Osteocyte (in vitro differentiated cells): ENCODE measurements at regions not wholly inside any gene's neighbourhood (a gene's known extent, or its start where the extent isn't known, plus 50 kb on each side); places are given as distances from the start of the nearest gene placed in this dataset.

Experiments
- DNase-seq: peaks from one replicate; pipeline ENCODE4 v3.0.0; 2021; ENCODE audit warnings: mixed read lengths; ENCODE audit not compliant: unreplicated experiment; ENCODE audit errors: extremely low spot score
- H3K27ac Mint-ChIP-seq: one replicate; pipeline ENCODE4 v1.8.0; 2021; ENCODE audit warnings: mild to moderate bottlenecking, mixed read lengths; ENCODE audit not compliant: unreplicated experiment
- H3K27me3 Mint-ChIP-seq: one replicate; pipeline ENCODE4 v1.8.0; 2021; ENCODE audit warnings: mixed read lengths; ENCODE audit not compliant: unreplicated experiment
- H3K36me3 Mint-ChIP-seq: one replicate; pipeline ENCODE4 v1.8.0; 2021; ENCODE audit warnings: mixed read lengths; ENCODE audit not compliant: unreplicated experiment
- H3K4me1 Mint-ChIP-seq: one replicate; pipeline ENCODE4 v1.8.0; 2021; ENCODE audit warnings: mixed read lengths; ENCODE audit not compliant: unreplicated experiment
- H3K4me3 Mint-ChIP-seq: one replicate; pipeline ENCODE4 v1.8.0; 2021; ENCODE audit warnings: mild to moderate bottlenecking, moderate library complexity, mixed read lengths; ENCODE audit not compliant: unreplicated experiment
- H3K9me3 Mint-ChIP-seq: one replicate; pipeline ENCODE4 v1.8.0; 2021; ENCODE audit warnings: mixed read lengths; ENCODE audit not compliant: unreplicated experiment
- CTCF ChIP-seq: fragments of 200-600 bp; sonication (generic); IDR thresholded peaks from 2 replicates; pipeline ENCODE4 v1.5.0; 2021; ENCODE audit warnings: antibody characterized with exemption, mild to moderate bottlenecking, moderate library complexity

GRCh38 chr4:147175460-147176025 lies 229.9 kb upstream of the TTC29 start:
- TF ChIP-seq CTCF = no peak
- Mint-ChIP-seq H3K4me1 (peaks cover 35% of the 10 kb centered on the region), H3K4me3 (no peak overlapping the region), H3K9me3 (no peaks in the 10 kb centered on the region), H3K27me3 (no peaks in the 10 kb centered on the region), H3K36me3 (no peaks in the 10 kb centered on the region), H3K27ac (peak overlapping the region; percentile 61)
- DNase-seq = no peak

- no peak overlapping the region for H3K4me3 Mint-ChIP-seq
- TF ChIP-seq CTCF = no peak
- peaks cover 15% of the 10 kb centered on the region for H3K36me3 Mint-ChIP-seq
- peaks cover 23% of the 10 kb centered on the region for H3K4me1 Mint-ChIP-seq
- no peaks in the 10 kb centered on the region for H3K27me3 Mint-ChIP-seq
- H3K27ac Mint-ChIP-seq = peak overlapping the region; percentile 75
- peaks cover 25% of the 10 kb centered on the region for H3K9me3 Mint-ChIP-seq
- no peak for DNase-seq
Observed at GRCh38 chr4:147182041-147182440, 236.4 kb upstream of the TTC29 start.

- no peak for TF ChIP-seq CTCF
- no peak for DNase-seq
Observed at GRCh38 chr4:147192679-147193078, 247.0 kb upstream of the TTC29 start.

GRCh38 chr4:147194114-147194513 lies 248.4 kb upstream of the TTC29 start:
- H3K27me3 Mint-ChIP-seq = no peaks in the 10 kb centered on the region
- no peak for TF ChIP-seq CTCF
- peak overlapping the region; percentile 95 for H3K27ac Mint-ChIP-seq
- DNase-seq = no peak
- H3K36me3 Mint-ChIP-seq = peaks cover under 1% of the 10 kb centered on the region
- H3K4me3 Mint-ChIP-seq = peak overlapping the region; percentile 50
- peaks cover 64% of the 10 kb centered on the region for H3K4me1 Mint-ChIP-seq
- H3K9me3 Mint-ChIP-seq = peaks cover under 1% of the 10 kb centered on the region

More at GRCh38 chr4:147192679-147193078, 247.0 kb upstream of the TTC29 start:
- Mint-ChIP-seq H3K4me1 (peaks cover 50% of the 10 kb centered on the region), H3K9me3 (peaks cover 9% of the 10 kb centered on the region), H3K27me3 (no peaks in the 10 kb centered on the region), H3K36me3 (peaks cover 9% of the 10 kb centered on the region), H3K27ac (peak overlapping the region; percentile 24), H3K4me3 (no peak overlapping the region)

GRCh38 chr4:147194604-147195003 lies 248.9 kb upstream of the TTC29 start:
- Mint-ChIP-seq H3K36me3 (no peaks in the 10 kb centered on the region), H3K4me3 (peak overlapping the region; percentile 50), H3K27ac (peak overlapping the region; percentile 95), H3K4me1 (peaks cover 69% of the 10 kb centered on the region), H3K9me3 (peaks cover 3% of the 10 kb centered on the region), H3K27me3 (no peaks in the 10 kb centered on the region)
- TF ChIP-seq CTCF = no peak
- DNase-seq = no peak
